ENCODE measurements at regions not wholly inside any gene's neighbourhood (a gene's known extent, or its start where the extent isn't known, plus 50 kb on each side); places are given as distances from the start of the nearest gene placed in this dataset.

DNA sequence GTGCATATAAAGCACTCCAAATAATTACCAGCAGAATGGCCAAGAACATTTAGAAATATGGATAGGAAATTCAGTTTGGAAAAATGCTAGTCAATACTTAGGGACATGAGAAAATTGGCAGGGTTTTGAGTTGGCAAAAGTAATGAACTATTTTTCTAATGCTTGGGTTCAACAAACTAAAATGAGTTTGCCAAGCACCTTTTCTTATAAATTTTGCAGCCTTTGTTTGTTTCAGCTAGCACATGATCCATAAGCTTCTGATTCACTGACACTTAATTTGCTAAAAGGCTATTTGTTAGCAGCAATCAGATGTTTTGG is 324.8 kb downstream of the QKI start:
- TF ChIP-seq L3MBTL2 (conservative IDR thresholded peaks at IDR 0.05), result no peak
- TF ChIP-seq ELF4 (IDR thresholded peaks at IDR 0.05), result no peak
- TF ChIP-seq SUZ12 (IDR thresholded peaks at IDR 0.05), result no peak
- TF ChIP-seq FOXK2 (IDR thresholded peaks at IDR 0.05), result no peak
- TF ChIP-seq ZNF384 (IDR thresholded peaks at IDR 0.05), result no peak
- TF ChIP-seq, protein P1, sequence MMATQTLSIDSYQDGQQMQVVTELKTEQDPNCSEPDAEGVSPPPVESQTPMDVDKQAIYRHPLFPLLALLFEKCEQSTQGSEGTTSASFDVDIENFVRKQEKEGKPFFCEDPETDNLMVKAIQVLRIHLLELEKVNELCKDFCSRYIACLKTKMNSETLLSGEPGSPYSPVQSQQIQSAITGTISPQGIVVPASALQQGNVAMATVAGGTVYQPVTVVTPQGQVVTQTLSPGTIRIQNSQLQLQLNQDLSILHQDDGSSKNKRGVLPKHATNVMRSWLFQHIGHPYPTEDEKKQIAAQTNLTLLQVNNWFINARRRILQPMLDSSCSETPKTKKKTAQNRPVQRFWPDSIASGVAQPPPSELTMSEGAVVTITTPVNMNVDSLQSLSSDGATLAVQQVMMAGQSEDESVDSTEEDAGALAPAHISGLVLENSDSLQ (IDR thresholded peaks at IDR 0.05), result no peak
- no peak for TF ChIP-seq SP1 (IDR thresholded peaks at IDR 0.05)
- no peak for TF ChIP-seq FOXA1 (IDR thresholded peaks at IDR 0.05)
- TF ChIP-seq FOXM1 (IDR thresholded peaks at IDR 0.05; ENCODE audit: borderline replicate concordance), result no peak
- TF ChIP-seq BHLHE40 (IDR thresholded peaks at IDR 0.05; ENCODE audit: borderline replicate concordance), result no peak
- no peak for TF ChIP-seq ARNT (IDR thresholded peaks at IDR 0.05)
- no peak for TF ChIP-seq TARDBP (IDR thresholded peaks at IDR 0.05)

Measured in HEK293T (cell line).